Natural killer cell (primary cell): ENCODE measurements at regions not wholly inside any gene's neighbourhood (a gene's known extent, or its start where the extent isn't known, plus 50 kb on each side); places are given as distances from the start of the nearest gene placed in this dataset.

Experiments
- ATAC-seq, 3 donors: fragments of 150-1000 bp in 2 of 3; fragments of 200-7000 bp in 1 of 3; cut with Tn5 transposase; 1 replicate in 1 of 3; 2 replicates in 2 of 3; pipeline ENCODE4 v1.10.0; 2021; ENCODE audit warnings: mild to moderate bottlenecking in 2 of 3, moderate library complexity in 2 of 3
- DNase-seq, 2 donors: peaks; one replicate each; pipeline versions ENCODE4 v3.0.0 to v3.0.0-alpha.2; 2013 to 2021; ENCODE audit warnings: mixed read lengths in 1 of 2
- H3K27ac ChIP-seq: one replicate; pipeline ENCODE4 v1.5.1; 2013; ENCODE audit warnings: mild to moderate bottlenecking, low read length
- H3K27me3 ChIP-seq: one replicate; pipeline ENCODE4 v1.6.1; 2013; ENCODE audit warnings: low read length; ENCODE audit not compliant: control insufficient read depth, insufficient read depth
- H3K36me3 ChIP-seq: one replicate; pipeline ENCODE4 v1.6.1; 2013; ENCODE audit warnings: low read length; ENCODE audit not compliant: control insufficient read depth, insufficient read depth
- H3K4me1 ChIP-seq: one replicate; pipeline ENCODE4 v1.6.1; 2013; ENCODE audit warnings: low read length; ENCODE audit not compliant: control insufficient read depth, insufficient read depth
- H3K4me3 ChIP-seq: one replicate; pipeline ENCODE4 v1.5.1; 2013; ENCODE audit warnings: low read length
- H3K9me3 ChIP-seq: one replicate; pipeline ENCODE4 v1.6.1; 2013; ENCODE audit warnings: low read length; ENCODE audit not compliant: control insufficient read depth, insufficient read depth
- H3K27ac Mint-ChIP-seq, 2 donors: one replicate each; pipeline ENCODE4 v1.8.0; 2022; ENCODE audit warnings: mild to moderate bottlenecking in 2 of 2, mixed read lengths in 2 of 2, moderate library complexity in 1 of 2
- H3K27me3 Mint-ChIP-seq, 2 donors: one replicate each; pipeline ENCODE4 v1.8.0; 2022; ENCODE audit warnings: low read depth in 2 of 2, mixed read lengths in 2 of 2
- H3K36me3 Mint-ChIP-seq: one replicate; pipeline ENCODE4 v1.8.0; 2022; ENCODE audit warnings: mixed read lengths
- H3K4me1 Mint-ChIP-seq, 2 donors: one replicate each; pipeline ENCODE4 v1.8.0; 2022; ENCODE audit warnings: mixed read lengths in 2 of 2
- H3K4me3 Mint-ChIP-seq: one replicate; pipeline ENCODE4 v1.8.0; 2022; ENCODE audit warnings: mild to moderate bottlenecking, moderate library complexity, mixed read lengths
- H3K9me3 Mint-ChIP-seq, 2 donors: one replicate each; pipeline ENCODE4 v1.8.0; 2022; ENCODE audit warnings: mixed read lengths in 2 of 2
- CTCF ChIP-seq: fragments of 200-600 bp; IDR thresholded peaks from one replicate; pipeline ENCODE4 v1.8.0; 2022; ENCODE audit warnings: antibody characterized with exemption
- WGBS: methylation state at CpG from one replicate; pipeline ENCODE4 v1.1.7; 2013; ENCODE audit warnings: missing lambda C conversion rate; ENCODE audit not compliant: insufficient coverage; 5-methylcytosine and 5-hydroxymethylcytosine counted together
- intact Hi-C: fragments of 100-400 bp; cut with micrococcal nuclease; formaldehyde crosslinking; loops from one replicate; pipeline ENCODE4 v1.14.2; 2022

- intact Hi-C loops, result no loop called here
- no peak for TF ChIP-seq CTCF
- H3K9me3 Mint-ChIP-seq, result peaks cover 0 to 3% of the 10 kb centered on the region in 2 donors
Measured at GRCh38 chr7:32167815-32168214, 97.6 kb upstream of the PDE1C start.

GRCh38 chr7:32167256-32167655 is 97.0 kb upstream of the PDE1C start:
- peaks cover 0 to 3% of the 10 kb centered on the region in 2 donors for H3K9me3 Mint-ChIP-seq
- no peak overlapping the region for H3K27ac Mint-ChIP-seq
- no peaks in the 10 kb centered on the region for H3K4me1 ChIP-seq
- H3K4me3 ChIP-seq, result no peak overlapping the region
- DNase-seq (no peak), ATAC-seq (no peak)
- intact Hi-C loops, result no loop called here
- no peaks in the 10 kb centered on the region for H3K36me3 Mint-ChIP-seq
- H3K27me3 Mint-ChIP-seq, result no peaks in the 10 kb centered on the region
- no peak for TF ChIP-seq CTCF
- no peaks in the 10 kb centered on the region for H3K4me1 Mint-ChIP-seq
- WGBS, result 94% methylated on average over 1 of the region's 2 CpGs
- H3K36me3 ChIP-seq, result no peaks in the 10 kb centered on the region
- H3K27ac ChIP-seq, result no peak overlapping the region
- no peak overlapping the region for H3K4me3 Mint-ChIP-seq
- no peaks in the 10 kb centered on the region for H3K27me3 ChIP-seq
- no peaks in the 10 kb centered on the region for H3K9me3 ChIP-seq

More at GRCh38 chr7:32167815-32168214, 97.6 kb upstream of the PDE1C start:
- H3K4me1 ChIP-seq, result no peaks in the 10 kb centered on the region
- no peak overlapping the region for H3K4me3 Mint-ChIP-seq
- H3K9me3 ChIP-seq, result no peaks in the 10 kb centered on the region
- H3K4me3 ChIP-seq, result no peak overlapping the region
- no peaks in the 10 kb centered on the region for H3K36me3 ChIP-seq
- H3K27me3 ChIP-seq, result no peaks in the 10 kb centered on the region
- H3K36me3 Mint-ChIP-seq, result no peaks in the 10 kb centered on the region
- no peak for ATAC-seq
- H3K27ac ChIP-seq, result no peak overlapping the region
- H3K27me3 Mint-ChIP-seq, result no peaks in the 10 kb centered on the region
- H3K4me1 Mint-ChIP-seq, result no peaks in the 10 kb centered on the region
- H3K27ac Mint-ChIP-seq, result no peak overlapping the region
- DNase-seq, result no peak

GRCh38 chr7:32164341-32164996 is 94.3 kb upstream of the PDE1C start:
- no peak overlapping the region for H3K4me3 ChIP-seq
- H3K27me3 Mint-ChIP-seq, result no peaks in the 10 kb centered on the region
- no peak overlapping the region for H3K27ac ChIP-seq
- intact Hi-C loops, result no loop called here
- no peaks in the 10 kb centered on the region for H3K36me3 Mint-ChIP-seq
- WGBS, result 100% methylated on average over 1 of the region's 1 CpG
- no peak overlapping the region for H3K27ac Mint-ChIP-seq
- DNase-seq (no peak), ATAC-seq (no peak)
- no peaks in the 10 kb centered on the region for H3K4me1 Mint-ChIP-seq
- H3K9me3 ChIP-seq, result no peaks in the 10 kb centered on the region
- no peak for TF ChIP-seq CTCF
- H3K36me3 ChIP-seq, result no peaks in the 10 kb centered on the region
- H3K4me1 ChIP-seq, result no peaks in the 10 kb centered on the region
- peaks cover 0 to 3% of the 10 kb centered on the region in 2 donors for H3K9me3 Mint-ChIP-seq
- no peak overlapping the region for H3K4me3 Mint-ChIP-seq
- no peaks in the 10 kb centered on the region for H3K27me3 ChIP-seq

GRCh38 chr7:32163896-32164295 is 93.7 kb upstream of the PDE1C start:
- Mint-ChIP-seq H3K4me3 (no peak overlapping the region), H3K36me3 (no peaks in the 10 kb centered on the region), H3K27ac (no peak overlapping the region), H3K4me1 (no peaks in the 10 kb centered on the region), H3K9me3 (peaks cover 0 to 3% of the 10 kb centered on the region in 2 donors), H3K27me3 (no peaks in the 10 kb centered on the region)
- H3K27ac ChIP-seq, result no peak overlapping the region
- no peaks in the 10 kb centered on the region for H3K4me1 ChIP-seq
- H3K4me3 ChIP-seq, result no peak overlapping the region
- TF ChIP-seq CTCF, result no peak
- no peaks in the 10 kb centered on the region for H3K36me3 ChIP-seq
- no peak for DNase-seq
- no peaks in the 10 kb centered on the region for H3K9me3 ChIP-seq
- no peaks in the 10 kb centered on the region for H3K27me3 ChIP-seq
- no peak for ATAC-seq
- intact Hi-C loops, result no loop called here
